Suprapubic skin (tissue), 3 donors: ENCODE measurements at regions not wholly inside any gene's neighbourhood (a gene's known extent, or its start where the extent isn't known, plus 50 kb on each side); places are given as distances from the start of the nearest gene placed in this dataset.

ENCODE experiments used
- POLR2A ChIP-seq, 2 donors: fragments of 450-650 bp; IDR thresholded peaks; one replicate each; pipeline ENCODE4 v1.6.1; 2017; ENCODE audit warnings: antibody characterized with exemption in 2 of 2, mild to moderate bottlenecking in 2 of 2, moderate library complexity in 2 of 2
- TF ChIP-seq, protein P1 (sequence below), 2 donors: fragments of 200-600 bp in 1 of 2; fragments of 450-650 bp in 1 of 2; sonication (generic) in 1 of 2; IDR thresholded peaks; one replicate each; pipeline ENCODE4 v1.5.1; 2016 to 2019; ENCODE audit warnings: antibody characterized with exemption in 2 of 2, mild to moderate bottlenecking in 1 of 2, moderate library complexity in 1 of 2

GRCh38 chr12:91889910-91890309 lies 255.7 kb downstream of the BTG1 start:
- TF ChIP-seq, protein P1, sequence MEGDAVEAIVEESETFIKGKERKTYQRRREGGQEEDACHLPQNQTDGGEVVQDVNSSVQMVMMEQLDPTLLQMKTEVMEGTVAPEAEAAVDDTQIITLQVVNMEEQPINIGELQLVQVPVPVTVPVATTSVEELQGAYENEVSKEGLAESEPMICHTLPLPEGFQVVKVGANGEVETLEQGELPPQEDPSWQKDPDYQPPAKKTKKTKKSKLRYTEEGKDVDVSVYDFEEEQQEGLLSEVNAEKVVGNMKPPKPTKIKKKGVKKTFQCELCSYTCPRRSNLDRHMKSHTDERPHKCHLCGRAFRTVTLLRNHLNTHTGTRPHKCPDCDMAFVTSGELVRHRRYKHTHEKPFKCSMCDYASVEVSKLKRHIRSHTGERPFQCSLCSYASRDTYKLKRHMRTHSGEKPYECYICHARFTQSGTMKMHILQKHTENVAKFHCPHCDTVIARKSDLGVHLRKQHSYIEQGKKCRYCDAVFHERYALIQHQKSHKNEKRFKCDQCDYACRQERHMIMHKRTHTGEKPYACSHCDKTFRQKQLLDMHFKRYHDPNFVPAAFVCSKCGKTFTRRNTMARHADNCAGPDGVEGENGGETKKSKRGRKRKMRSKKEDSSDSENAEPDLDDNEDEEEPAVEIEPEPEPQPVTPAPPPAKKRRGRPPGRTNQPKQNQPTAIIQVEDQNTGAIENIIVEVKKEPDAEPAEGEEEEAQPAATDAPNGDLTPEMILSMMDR (IDR thresholded peaks at IDR 0.05) = no peak
- TF ChIP-seq POLR2A (IDR thresholded peaks at IDR 0.05) = no peak
